Ovary (tissue), 7 donors: ENCODE measurements at regions not wholly inside any gene's neighbourhood (a gene's known extent, or its start where the extent isn't known, plus 50 kb on each side); places are given as distances from the start of the nearest gene placed in this dataset.
"Not testable (repeated sequence)": the region's sequence is repeated elsewhere in the genome, so short reads cannot be mapped to it uniquely, and the experiment has no call there.

Experiments used
- DNase-seq, 5 donors: peaks; one replicate each; pipeline ENCODE4 v3.0.0-alpha.2; 2019 to 2020
- H3K27ac ChIP-seq, 2 donors: fragments of 200-600 bp; one replicate each; pipeline versions ENCODE4 v1.5.1 to v1.8.0; 2019 to 2022
- H3K27me3 ChIP-seq: fragments of 200-600 bp; one replicate; pipeline ENCODE4 v1.8.0; 2022
- H3K36me3 ChIP-seq: fragments of 200-600 bp; sonication (generic); one replicate; pipeline ENCODE4 v1.5.1; 2019
- H3K4me1 ChIP-seq: one replicate; pipeline ENCODE4 v1.8.1; 2013; ENCODE audit warnings: mild to moderate bottlenecking, moderate library complexity; ENCODE audit not compliant: insufficient read depth
- H3K4me3 ChIP-seq: fragments of 200-600 bp; sonication (generic); one replicate; pipeline ENCODE4 v1.5.1; 2017
- H3K9me3 ChIP-seq, 2 donors: fragments of 200-600 bp in 1 of 2; sonication (generic) in 1 of 2; one replicate each; pipeline versions ENCODE4 v1.5.1 to v1.8.1; 2013 to 2019; ENCODE audit warnings: mild to moderate bottlenecking in 1 of 2, moderate library complexity in 1 of 2
- CTCF ChIP-seq, 3 donors: fragments of 450-650 bp in 2 of 3; fragments of 200-600 bp in 1 of 3; IDR thresholded peaks; one replicate each; pipeline versions ENCODE4 v1.5.1 to v1.8.0; 2016 to 2022; ENCODE audit warnings: antibody characterized with exemption in 3 of 3, mild to moderate bottlenecking in 1 of 3
- EP300 ChIP-seq: sonication (generic); formaldehyde crosslinking; IDR thresholded peaks from one replicate; pipeline ENCODE4 v1.6.1; 2017; ENCODE audit warnings: antibody characterized with exemption
- POLR2A ChIP-seq: fragments of 450-650 bp; IDR thresholded peaks from one replicate; pipeline ENCODE4 v1.6.1; 2017; ENCODE audit warnings: antibody characterized with exemption, mild to moderate bottlenecking, moderate library complexity
- WGBS, 3 donors: extraction: QIAGEN DNeasy Blood & Tissue Kit in 1 of 3; methylation state at CpG; one replicate each; pipeline versions ENCODE4 v1.1.5 to v1.1.7; 2013 to 2017; 5-methylcytosine and 5-hydroxymethylcytosine counted together
- intact Hi-C, 4 donors: fragments of 100-400 bp; cut with DNase I; formaldehyde crosslinking; loops; one replicate each; pipeline versions ENCODE4 v1.11.0 to v1.15.1; 2022 to 2023
- donor health status: DM: no; HTN: no; CAD: no; lungs with moderate emphysema.
- donor health status: DM: no; HTN: no; CAD: no.
- donor health status: Bipolar disorder and iron deficiency.
- donor health status: DM: no; HTN: no; CAD: no.
- donor health status: DM: yes; HTN: yes; CAD: no.

- H3K27me3 ChIP-seq: no peaks in the 10 kb centered on the region
- no peak for DNase-seq
- H3K4me1 ChIP-seq: no peaks in the 10 kb centered on the region
- intact Hi-C loops: loop anchor here in 1 of 4 donors (5.0 kb wide), 1 partner anchor 1005 kb away; no protein-coding TSS in a partner anchor
- no peak for TF ChIP-seq POLR2A
- no peak for TF ChIP-seq CTCF (IDR thresholded peaks at IDR 0.05)
- no peak for TF ChIP-seq EP300
- no peaks in the 10 kb centered on the region for H3K9me3 ChIP-seq
- H3K27ac ChIP-seq: no peak overlapping the region
- no peaks in the 10 kb centered on the region for H3K36me3 ChIP-seq
- WGBS, 3 donors: 87% methylated on average over 4 of the region's 4 CpGs
- no peak overlapping the region for H3K4me3 ChIP-seq
Observed at GRCh38 chr12:68397566-68398158, 65.5 kb upstream of the MDM1 start.

GRCh38 chr12:68398689-68399088, 66.5 kb upstream of the MDM1 start:
- H3K36me3 ChIP-seq, H3K27ac ChIP-seq, H3K27me3 ChIP-seq, H3K4me3 ChIP-seq, H3K4me1 ChIP-seq, DNase-seq, H3K9me3 ChIP-seq: not testable (repeated sequence)
- intact Hi-C loops: loop anchor here in 1 of 4 donors (5.0 kb wide), 1 partner anchor 1004 kb away; no protein-coding TSS in a partner anchor
- 92 to 99% (median 93%) methylated on average over 6 of the region's 6 CpGs for WGBS, 3 donors

- Histone ChIP-seq H3K9me3 (no peaks in the 10 kb centered on the region), H3K27ac (no peak overlapping the region), H3K4me1 (no peaks in the 10 kb centered on the region), H3K4me3 (no peak overlapping the region), H3K36me3 (no peaks in the 10 kb centered on the region), H3K27me3 (no peaks in the 10 kb centered on the region)
- no peak for DNase-seq
- intact Hi-C loops: no loop called here
- TF ChIP-seq EP300: no peak
- TF ChIP-seq CTCF (IDR thresholded peaks at IDR 0.05): no peak
- 50 to 72% (median 64%) methylated on average over 5 of the region's 5 CpGs for WGBS, 3 donors
Observed at GRCh38 chr12:68400226-68400829, 68.2 kb upstream of the MDM1 start.

GRCh38 chr12:68402422-68402821, 70.3 kb upstream of the MDM1 start:
- TF ChIP-seq EP300 (no peak), POLR2A (no peak), CTCF (IDR thresholded peaks at IDR 0.05) (no peak)
- Histone ChIP-seq H3K4me1 (peaks cover 8% of the 10 kb centered on the region), H3K4me3 (no peak overlapping the region), H3K36me3 (no peaks in the 10 kb centered on the region), H3K27me3 (no peaks in the 10 kb centered on the region), H3K9me3 (no peaks in the 10 kb centered on the region), H3K27ac (no peak overlapping the region)
- WGBS, 3 donors: 95 to 100% (median 100%) methylated on average over 2 of the region's 2 CpGs
- intact Hi-C loops: no loop called here
- DNase-seq: no peak

- no peaks in the 10 kb centered on the region for H3K36me3 ChIP-seq
- 87 to 97% (median 92%) methylated on average over 1 of the region's 1 CpG for WGBS, 3 donors
- TF ChIP-seq EP300 (no peak), CTCF (IDR thresholded peaks at IDR 0.05) (no peak), POLR2A (no peak)
- H3K4me3 ChIP-seq: no peak overlapping the region
- no peaks in the 10 kb centered on the region for H3K9me3 ChIP-seq
- intact Hi-C loops: no loop called here
- peaks cover 8% of the 10 kb centered on the region for H3K4me1 ChIP-seq
- DNase-seq: no peak
- no peak overlapping the region for H3K27ac ChIP-seq
- no peaks in the 10 kb centered on the region for H3K27me3 ChIP-seq
Observed at GRCh38 chr12:68403296-68403695, 71.1 kb upstream of the MDM1 start.
